HUES64 (cell line): ENCODE measurements at regions not wholly inside any gene's neighbourhood (a gene's known extent, or its start where the extent isn't known, plus 50 kb on each side); places are given as distances from the start of the nearest gene placed in this dataset.

Experiments
- H3K27ac ChIP-seq: 2 replicates; pipeline ENCODE4 v1.7.0; 2013; ENCODE audit warnings: low read depth, low read length, inconsistent platforms
- H3K27me3 ChIP-seq: 2 replicates; pipeline ENCODE4 v1.6.1; 2013; ENCODE audit warnings: mild to moderate bottlenecking, low read length; ENCODE audit not compliant: insufficient read depth
- H3K36me3 ChIP-seq: 2 replicates; pipeline ENCODE4 v1.6.1; 2013; ENCODE audit warnings: mild to moderate bottlenecking, low read length; ENCODE audit not compliant: insufficient read depth
- H3K4me1 ChIP-seq: 2 replicates; pipeline ENCODE4 v1.6.1; 2013; ENCODE audit warnings: mild to moderate bottlenecking, low read length, moderate library complexity; ENCODE audit not compliant: insufficient read depth
- H3K4me3 ChIP-seq: 2 replicates; pipeline ENCODE4 v1.5.1; 2013; ENCODE audit warnings: mild to moderate bottlenecking, low read length, moderate library complexity
- H3K9ac ChIP-seq: 2 replicates; pipeline ENCODE4 v1.6.1; 2013; ENCODE audit warnings: mild to moderate bottlenecking, low read depth, low read length
- H3K9me3 ChIP-seq: 2 replicates; pipeline ENCODE4 v1.6.1; 2013; ENCODE audit warnings: low read depth, low read length; ENCODE audit not compliant: insufficient read depth
- WGBS: fragments of 150-250, 120-280 bp; methylation state at CpG from one replicate; pipeline ENCODE4 v1.1.7; 2013; ENCODE audit warnings: missing lambda C conversion rate; 5-methylcytosine and 5-hydroxymethylcytosine counted together

- Histone ChIP-seq H3K27ac (no peak overlapping the region), H3K9ac (no peak overlapping the region), H3K4me1 (no peaks in the 10 kb centered on the region), H3K27me3 (no peaks in the 10 kb centered on the region), H3K4me3 (no peak overlapping the region), H3K9me3 (no peaks in the 10 kb centered on the region), H3K36me3 (no peaks in the 10 kb centered on the region)
- WGBS = 100% methylated on average over 1 of the region's 1 CpG
Observed at GRCh38 chr2:21915201-21915600, 791.4 kb downstream of the TDRD15 start.

GRCh38 chr2:21916934-21917522 lies 793.3 kb downstream of the TDRD15 start:
- Histone ChIP-seq H3K27ac (no peak overlapping the region), H3K9me3 (no peaks in the 10 kb centered on the region), H3K4me1 (no peaks in the 10 kb centered on the region), H3K27me3 (no peaks in the 10 kb centered on the region), H3K4me3 (no peak overlapping the region), H3K36me3 (no peaks in the 10 kb centered on the region), H3K9ac (no peak overlapping the region)
- WGBS = 89% methylated on average over 6 of the region's 6 CpGs

- 97% methylated on average over 4 of the region's 4 CpGs for WGBS
- Histone ChIP-seq H3K9me3 (0 out of 2 replicates have a peak, but pooled peaks cover 2% of the 10 kb centered on the region), H3K9ac (no peak overlapping the region), H3K27me3 (no peaks in the 10 kb centered on the region), H3K4me3 (no peak overlapping the region), H3K4me1 (no peaks in the 10 kb centered on the region), H3K27ac (no peak overlapping the region), H3K36me3 (no peaks in the 10 kb centered on the region)
Observed at GRCh38 chr2:21920721-21921120, 797.0 kb downstream of the TDRD15 start.

- no peaks in the 10 kb centered on the region for H3K4me1 ChIP-seq
- no peak overlapping the region for H3K4me3 ChIP-seq
- WGBS = 89% methylated on average over 1 of the region's 2 CpGs
- H3K36me3 ChIP-seq = no peaks in the 10 kb centered on the region
- H3K27ac ChIP-seq = no peak overlapping the region
- 0 out of 2 replicates have a peak, but pooled peaks cover 5% of the 10 kb centered on the region for H3K9me3 ChIP-seq
- no peaks in the 10 kb centered on the region for H3K27me3 ChIP-seq
- H3K9ac ChIP-seq = no peak overlapping the region
Observed at GRCh38 chr2:21924640-21925285, 801.0 kb downstream of the TDRD15 start.

GRCh38 chr2:21928292-21928691 lies 804.5 kb downstream of the TDRD15 start:
- 100% methylated on average over 1 of the region's 2 CpGs for WGBS
- Histone ChIP-seq H3K4me1 (no peaks in the 10 kb centered on the region), H3K4me3 (no peak overlapping the region), H3K9me3 (0 out of 2 replicates have a peak, but pooled peaks cover 5% of the 10 kb centered on the region), H3K27ac (no peak overlapping the region), H3K36me3 (no peaks in the 10 kb centered on the region), H3K9ac (no peak overlapping the region), H3K27me3 (no peaks in the 10 kb centered on the region)

- Histone ChIP-seq H3K4me3 (no peak overlapping the region), H3K4me1 (no peaks in the 10 kb centered on the region), H3K9me3 (0 out of 2 replicates have a peak, but pooled peaks cover 3% of the 10 kb centered on the region), H3K36me3 (no peaks in the 10 kb centered on the region), H3K9ac (no peak overlapping the region), H3K27me3 (no peaks in the 10 kb centered on the region), H3K27ac (no peak overlapping the region)
- WGBS = 96% methylated on average over 2 of the region's 2 CpGs
Observed at GRCh38 chr2:21930226-21930625, 806.5 kb downstream of the TDRD15 start.

GRCh38 chr2:21939967-21940366 lies 816.2 kb downstream of the TDRD15 start:
- H3K27me3 ChIP-seq = no peaks in the 10 kb centered on the region
- H3K9ac ChIP-seq = no peak overlapping the region
- H3K4me3 ChIP-seq = no peak overlapping the region
- WGBS = 93% methylated on average over 2 of the region's 2 CpGs
- H3K27ac ChIP-seq = no peak overlapping the region
- no peaks in the 10 kb centered on the region for H3K36me3 ChIP-seq
- 0 out of 2 replicates have a peak, but pooled peaks cover 4% of the 10 kb centered on the region for H3K4me1 ChIP-seq
- no peaks in the 10 kb centered on the region for H3K9me3 ChIP-seq

- H3K36me3 ChIP-seq = no peaks in the 10 kb centered on the region
- H3K4me3 ChIP-seq = no peak overlapping the region
- no peaks in the 10 kb centered on the region for H3K4me1 ChIP-seq
- H3K27ac ChIP-seq = no peak overlapping the region
- no peaks in the 10 kb centered on the region for H3K9me3 ChIP-seq
- WGBS = 92% methylated on average over 3 of the region's 3 CpGs
- H3K27me3 ChIP-seq = no peaks in the 10 kb centered on the region
- H3K9ac ChIP-seq = no peak overlapping the region
Observed at GRCh38 chr2:21944536-21944935, 820.8 kb downstream of the TDRD15 start.

- no peaks in the 10 kb centered on the region for H3K36me3 ChIP-seq
- H3K9ac ChIP-seq = no peak overlapping the region
- H3K27ac ChIP-seq = no peak overlapping the region
- no peaks in the 10 kb centered on the region for H3K27me3 ChIP-seq
- H3K4me3 ChIP-seq = no peak overlapping the region
- H3K4me1 ChIP-seq = no peaks in the 10 kb centered on the region
- H3K9me3 ChIP-seq = no peaks in the 10 kb centered on the region
- 94% methylated on average over 3 of the region's 3 CpGs for WGBS
Observed at GRCh38 chr2:21945658-21946057, 821.9 kb downstream of the TDRD15 start.

GRCh38 chr2:21947046-21947445 lies 823.3 kb downstream of the TDRD15 start:
- Histone ChIP-seq H3K4me1 (no peaks in the 10 kb centered on the region), H3K27me3 (no peaks in the 10 kb centered on the region), H3K9ac (no peak overlapping the region), H3K9me3 (no peaks in the 10 kb centered on the region), H3K27ac (no peak overlapping the region), H3K4me3 (no peak overlapping the region), H3K36me3 (no peaks in the 10 kb centered on the region)
- 87% methylated on average over 6 of the region's 6 CpGs for WGBS

- WGBS = 96% methylated on average over 5 of the region's 5 CpGs
- Histone ChIP-seq H3K9me3 (no peaks in the 10 kb centered on the region), H3K4me1 (no peaks in the 10 kb centered on the region), H3K9ac (no peak overlapping the region), H3K27me3 (no peaks in the 10 kb centered on the region), H3K4me3 (no peak overlapping the region), H3K27ac (no peak overlapping the region), H3K36me3 (no peaks in the 10 kb centered on the region)
Observed at GRCh38 chr2:21966139-21966538, 842.4 kb downstream of the TDRD15 start.
